GM11168 (cell line): ENCODE measurements at regions not wholly inside any gene's neighbourhood (a gene's known extent, or its start where the extent isn't known, plus 50 kb on each side); places are given as distances from the start of the nearest gene placed in this dataset.
"Not testable (repeated sequence)": the region's sequence is repeated elsewhere in the genome, so short reads cannot be mapped to it uniquely, and the experiment has no call there.

Experiments
- in situ Hi-C: fragments of 300-500 bp; cut with MboI; formaldehyde crosslinking; loops from one replicate; pipeline ENCODE4 v1.12.0; 2022; ENCODE audit warnings: low sequenced_read_pairs; ENCODE audit not compliant: unreplicated experiment

GRCh38 chr12:5160827-5161226 is 117.1 kb downstream of the KCNA5 start:
- in situ Hi-C loops: no loop called here

- in situ Hi-C loops: no loop called here
Observed at GRCh38 chr12:5163661-5164060, 120.0 kb downstream of the KCNA5 start.

- in situ Hi-C loops: no loop called here
Observed at GRCh38 chr12:5165296-5165970, 121.8 kb downstream of the KCNA5 start.

- in situ Hi-C loops: no loop called here
Observed at GRCh38 chr12:5166976-5167375, 123.3 kb downstream of the KCNA5 start.

GRCh38 chr12:5168148-5168547 is 124.5 kb downstream of the KCNA5 start:
- in situ Hi-C loops: no loop called here

GRCh38 chr12:5170844-5171243 is 127.2 kb downstream of the KCNA5 start:
- in situ Hi-C loops: no loop called here

GRCh38 chr12:5171701-5172100 is 128.0 kb downstream of the KCNA5 start:
- in situ Hi-C loops: no loop called here

GRCh38 chr12:5172886-5173285 is 129.2 kb downstream of the KCNA5 start:
- in situ Hi-C loops: no loop called here

- in situ Hi-C loops: no loop called here
Observed at GRCh38 chr12:5173511-5174011, 129.9 kb downstream of the KCNA5 start.

- in situ Hi-C loops: not testable (repeated sequence)
Observed at GRCh38 chr12:5175415-5175814, 131.7 kb downstream of the KCNA5 start.

GRCh38 chr12:5176036-5176435 is 132.4 kb downstream of the KCNA5 start:
- in situ Hi-C loops: no loop called here

- in situ Hi-C loops: no loop called here
Observed at GRCh38 chr12:5177096-5177495, 133.4 kb downstream of the KCNA5 start.

- in situ Hi-C loops: no loop called here
Observed at GRCh38 chr12:5177731-5178130, 134.1 kb downstream of the KCNA5 start.

GRCh38 chr12:5178571-5178970 is 134.9 kb downstream of the KCNA5 start:
- in situ Hi-C loops: no loop called here

- in situ Hi-C loops: no loop called here
Observed at GRCh38 chr12:5180496-5180895, 136.8 kb downstream of the KCNA5 start.

- in situ Hi-C loops: no loop called here
Observed at GRCh38 chr12:5184186-5184585, 140.5 kb downstream of the KCNA5 start.

- in situ Hi-C loops: no loop called here
Observed at GRCh38 chr12:5185435-5186069, 141.9 kb downstream of the KCNA5 start.

- in situ Hi-C loops: no loop called here
Observed at GRCh38 chr12:5186715-5187114, 143.0 kb downstream of the KCNA5 start.

GRCh38 chr12:5187136-5187535 is 143.5 kb downstream of the KCNA5 start:
- in situ Hi-C loops: no loop called here

- in situ Hi-C loops: no loop called here
Observed at GRCh38 chr12:5188472-5188871, 144.8 kb downstream of the KCNA5 start.

- in situ Hi-C loops: no loop called here
Observed at GRCh38 chr12:5189173-5189572, 145.5 kb downstream of the KCNA5 start.
